ENCODE measurements at regions not wholly inside any gene's neighbourhood (a gene's known extent, or its start where the extent isn't known, plus 50 kb on each side); places are given as distances from the start of the nearest gene placed in this dataset.

DNA sequence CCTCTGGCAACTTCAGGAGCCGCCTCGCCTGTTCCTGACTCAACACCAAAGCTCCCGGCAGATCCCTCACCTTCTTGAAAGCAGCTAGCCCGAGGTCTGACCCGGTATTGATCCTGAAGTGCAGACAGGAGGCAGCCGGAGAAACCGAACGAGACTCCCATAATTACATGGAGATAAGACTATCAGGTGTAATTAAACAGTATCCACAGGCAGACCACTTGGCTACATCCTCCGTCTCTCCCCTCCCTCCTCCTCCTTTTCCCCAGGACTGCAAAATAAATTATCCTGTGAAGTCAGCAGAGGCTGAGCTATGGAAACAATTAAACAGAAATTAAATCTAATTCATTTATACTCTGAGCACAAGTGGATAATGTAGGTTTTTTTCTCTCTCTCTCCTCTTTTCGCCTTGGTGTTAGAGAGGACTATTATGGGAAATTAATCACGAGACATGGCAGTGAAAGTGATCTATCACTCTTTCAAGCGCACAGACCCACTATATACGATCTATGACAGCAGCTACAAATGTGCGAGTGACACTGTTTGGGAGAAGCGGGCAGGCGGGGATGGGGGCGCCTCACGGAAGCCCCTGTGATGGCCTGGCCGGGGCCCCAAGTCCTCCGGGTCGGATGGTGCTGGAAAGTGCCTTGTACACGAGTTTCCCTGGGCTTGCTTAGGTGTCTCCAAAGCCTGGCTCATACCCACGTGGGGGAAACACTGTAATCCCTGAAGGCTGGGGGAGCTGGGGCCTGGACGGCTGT, 92.8 kb downstream of the RBFOX3 start:
- no peak for TF ChIP-seq YY1 (IDR thresholded peaks at IDR 0.05; ENCODE audit: extremely low read depth, insufficient replicate concordance, low read depth, low read length)
- no peak for TF ChIP-seq FOSL1 (IDR thresholded peaks at IDR 0.05; ENCODE audit: low read depth)
- TF ChIP-seq EGR1 (IDR thresholded peaks at IDR 0.05; ENCODE audit: low read depth), result no peak
- no peak for TF ChIP-seq CBX3 (IDR thresholded peaks at IDR 0.05; ENCODE audit: low read depth)
- no peak for TF ChIP-seq POLR2AphosphoS5 (IDR thresholded peaks at IDR 0.05; ENCODE audit: low read depth, low read length)
- TF ChIP-seq, protein P1, sequence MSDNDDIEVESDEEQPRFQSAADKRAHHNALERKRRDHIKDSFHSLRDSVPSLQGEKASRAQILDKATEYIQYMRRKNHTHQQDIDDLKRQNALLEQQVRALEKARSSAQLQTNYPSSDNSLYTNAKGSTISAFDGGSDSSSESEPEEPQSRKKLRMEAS (IDR thresholded peaks at IDR 0.05), result no peak
- no peak for TF ChIP-seq EZH2phosphoT487 (IDR thresholded peaks at IDR 0.05; ENCODE audit: borderline replicate concordance)
- TF ChIP-seq, protein P2, sequence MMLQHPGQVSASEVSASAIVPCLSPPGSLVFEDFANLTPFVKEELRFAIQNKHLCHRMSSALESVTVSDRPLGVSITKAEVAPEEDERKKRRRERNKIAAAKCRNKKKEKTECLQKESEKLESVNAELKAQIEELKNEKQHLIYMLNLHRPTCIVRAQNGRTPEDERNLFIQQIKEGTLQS (IDR thresholded peaks at IDR 0.05), result no peak
- no peak for TF ChIP-seq TCF7L2 (IDR thresholded peaks at IDR 0.05; ENCODE audit: borderline replicate concordance, extremely low read depth, insufficient read depth, insufficient read length)
- TF ChIP-seq ELF1 (IDR thresholded peaks at IDR 0.05; ENCODE audit: borderline replicate concordance, low read depth), result no peak
- TF ChIP-seq RAD21 (IDR thresholded peaks at IDR 0.05; ENCODE audit: low read depth), result no peak
- no peak for TF ChIP-seq SP1 (IDR thresholded peaks at IDR 0.05; ENCODE audit: low read depth)
- TF ChIP-seq, protein P3, sequence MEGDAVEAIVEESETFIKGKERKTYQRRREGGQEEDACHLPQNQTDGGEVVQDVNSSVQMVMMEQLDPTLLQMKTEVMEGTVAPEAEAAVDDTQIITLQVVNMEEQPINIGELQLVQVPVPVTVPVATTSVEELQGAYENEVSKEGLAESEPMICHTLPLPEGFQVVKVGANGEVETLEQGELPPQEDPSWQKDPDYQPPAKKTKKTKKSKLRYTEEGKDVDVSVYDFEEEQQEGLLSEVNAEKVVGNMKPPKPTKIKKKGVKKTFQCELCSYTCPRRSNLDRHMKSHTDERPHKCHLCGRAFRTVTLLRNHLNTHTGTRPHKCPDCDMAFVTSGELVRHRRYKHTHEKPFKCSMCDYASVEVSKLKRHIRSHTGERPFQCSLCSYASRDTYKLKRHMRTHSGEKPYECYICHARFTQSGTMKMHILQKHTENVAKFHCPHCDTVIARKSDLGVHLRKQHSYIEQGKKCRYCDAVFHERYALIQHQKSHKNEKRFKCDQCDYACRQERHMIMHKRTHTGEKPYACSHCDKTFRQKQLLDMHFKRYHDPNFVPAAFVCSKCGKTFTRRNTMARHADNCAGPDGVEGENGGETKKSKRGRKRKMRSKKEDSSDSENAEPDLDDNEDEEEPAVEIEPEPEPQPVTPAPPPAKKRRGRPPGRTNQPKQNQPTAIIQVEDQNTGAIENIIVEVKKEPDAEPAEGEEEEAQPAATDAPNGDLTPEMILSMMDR (IDR thresholded peaks at IDR 0.05 in 2 of 3, conservative IDR thresholded peaks at IDR 0.05 in 1 of 3; ENCODE audit: borderline replicate concordance in 1 of 3, insufficient read depth in 1 of 3, low read depth in 2 of 3, low read length in 2 of 3), result no peak
- TF ChIP-seq SRF (IDR thresholded peaks at IDR 0.05; ENCODE audit: low read depth), result no peak
- TF ChIP-seq ZNF274 (IDR thresholded peaks at IDR 0.05; ENCODE audit: low read depth, low read length), result no peak
- TF ChIP-seq ZFX (IDR thresholded peaks at IDR 0.05), result no peak
- Histone ChIP-seq H3K27me3 (ENCODE audit: insufficient read depth, low read length) (peaks cover 11% of the 10 kb centered on the region), H2AFZ (ENCODE audit: low read depth, low read length, poor library complexity, severe bottlenecking) (no peak overlapping the region), H3K9ac (ENCODE audit: low read length) (no peak overlapping the region), H3K27ac (ENCODE audit: low read depth, low read length) (no peak overlapping the region), H3K4me3 (replicated peaks in 1 of 2; ENCODE audit: low read depth in 1 of 2, low read length in 2 of 2) (no peak overlapping the region), H3K79me2 (ENCODE audit: insufficient read depth, low read length) (no peaks in the 10 kb centered on the region), H3K36me3 (ENCODE audit: control insufficient read depth in 1 of 2, insufficient read depth in 2 of 2, low read length in 2 of 2) (no peaks in the 10 kb centered on the region), H3K9me3 (ENCODE audit: control insufficient read depth in 1 of 2, insufficient read depth in 1 of 2, low read depth in 1 of 2, low read length in 2 of 2) (peaks cover 2 to 4% of the 10 kb centered on the region in 2 experiments; a peak in 2 of 4 replicates), H4K20me1 (ENCODE audit: insufficient read depth) (no peaks in the 10 kb centered on the region), H3K9me2 (ENCODE audit: insufficient read depth) (no peaks in the 10 kb centered on the region), H3K4me2 (ENCODE audit: low read length) (no peak overlapping the region), H3K4me1 (ENCODE audit: control insufficient read depth in 1 of 2, insufficient read depth in 2 of 2, low read length in 2 of 2) (no peaks in the 10 kb centered on the region)
- BruUV-seq (replicated peaks), result no TSS peak
- ChIA-PET CTCF (no interaction called here), POLR2A (no interaction called here), RAD21 (ENCODE audit: low non-redundant PET in 1 of 2, low total read pairs in 2 of 2, uncharacterized antibody in 2 of 2, unreplicated experiment in 2 of 2) (no interaction called here)
- no peak for ATAC-seq
- DNase-seq (ENCODE audit: low read depth, low spot score), result no peak
- intact Hi-C loops (cut with micrococcal nuclease), result no loop called here
